HG02938 (cell line): ENCODE measurements at regions not wholly inside any gene's neighbourhood (a gene's known extent, or its start where the extent isn't known, plus 50 kb on each side); places are given as distances from the start of the nearest gene placed in this dataset.
"Not testable (repeated sequence)": the region's sequence is repeated elsewhere in the genome, so short reads cannot be mapped to it uniquely, and the experiment has no call there.

Source experiments
- ATAC-seq: cut with Tn5 transposase; IDR thresholded peaks from one replicate; pipeline ENCODE4 v1.9.1; 2021; ENCODE audit warnings: mild to moderate bottlenecking, moderate library complexity; ENCODE audit not compliant: unreplicated experiment

GRCh38 chr18:73151086-73151485, 283.3 kb upstream of the NETO1 start:
- ATAC-seq, result no peak

GRCh38 chr18:73150199-73150598, 282.4 kb upstream of the NETO1 start:
- no peak for ATAC-seq

DNA sequence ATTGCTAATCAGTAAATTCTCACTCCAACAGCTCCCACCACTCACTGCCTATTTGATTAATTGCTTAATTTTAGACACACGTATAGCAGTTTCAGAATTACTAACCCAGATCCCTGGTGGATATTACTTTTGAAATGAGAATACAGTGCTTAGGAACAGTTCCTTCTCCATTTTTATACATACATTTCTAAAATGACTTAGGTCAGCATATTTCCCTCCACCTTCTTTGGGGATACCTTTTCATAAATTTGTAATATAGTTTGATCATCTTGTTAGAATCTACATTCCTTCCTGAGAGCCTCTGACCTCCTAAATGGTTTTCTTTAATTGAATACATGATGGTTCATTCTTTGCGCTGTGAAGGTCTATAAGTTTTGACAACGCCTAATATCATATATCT, 279.8 kb upstream of the NETO1 start:
- no peak for ATAC-seq

DNA sequence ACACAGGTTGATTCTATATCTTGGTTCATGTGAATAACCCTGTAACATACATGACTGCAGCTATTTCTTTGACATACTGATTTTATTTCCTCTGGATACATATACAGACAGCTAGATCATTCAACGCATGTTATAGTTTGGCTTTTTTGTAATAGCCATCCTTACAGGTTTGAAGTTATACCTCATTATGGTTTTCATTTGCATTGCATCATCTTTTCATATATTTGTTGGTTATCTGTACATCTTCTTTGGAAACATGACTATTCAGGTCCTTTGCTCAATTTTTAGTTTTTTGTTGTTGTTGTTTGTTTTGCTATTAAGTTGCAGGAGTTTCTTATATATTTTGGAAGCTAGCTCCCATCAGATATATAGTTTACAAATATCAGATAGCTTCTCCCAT, 276.2 kb upstream of the NETO1 start:
- ATAC-seq, result no peak

DNA sequence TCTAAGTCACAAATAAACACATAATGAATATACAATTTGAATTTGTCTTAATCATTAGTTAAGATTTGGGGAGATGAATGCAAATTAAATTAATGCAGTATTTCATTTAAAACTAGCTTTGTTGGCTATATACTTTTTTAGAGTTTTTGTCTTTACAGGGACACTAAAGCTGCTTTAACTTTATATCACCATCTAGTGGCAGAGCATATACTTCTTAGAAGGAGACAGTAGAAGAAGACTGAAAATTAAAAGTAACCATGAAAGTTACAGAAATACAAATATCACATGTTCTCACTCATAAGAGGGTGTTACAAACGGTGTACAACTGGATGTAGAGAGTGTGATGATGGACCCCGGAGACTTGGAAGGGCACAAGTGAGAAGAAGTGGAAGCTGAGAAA, 268.3 kb upstream of the NETO1 start:
- no peak for ATAC-seq

GRCh38 chr18:73124175-73124574, 256.4 kb upstream of the NETO1 start:
- no peak for ATAC-seq

DNA sequence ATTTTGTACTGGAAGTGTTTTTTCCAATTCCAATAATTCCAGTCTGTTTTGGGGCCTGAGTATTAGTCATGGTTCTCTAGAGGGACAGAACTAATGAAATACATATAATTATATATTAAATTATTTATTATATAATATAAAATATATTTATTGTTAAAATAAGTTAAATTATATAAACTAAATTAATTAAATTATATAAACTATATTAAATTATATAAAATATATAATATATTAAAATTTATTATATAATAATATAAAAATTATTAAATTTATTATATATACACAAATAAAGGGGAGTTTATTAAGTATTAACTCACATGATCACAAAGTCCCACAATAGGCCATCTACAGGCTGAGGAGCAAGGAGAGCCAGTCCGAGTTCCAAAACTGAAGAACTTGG, 253.4 kb upstream of the NETO1 start:
- no peak for ATAC-seq

DNA sequence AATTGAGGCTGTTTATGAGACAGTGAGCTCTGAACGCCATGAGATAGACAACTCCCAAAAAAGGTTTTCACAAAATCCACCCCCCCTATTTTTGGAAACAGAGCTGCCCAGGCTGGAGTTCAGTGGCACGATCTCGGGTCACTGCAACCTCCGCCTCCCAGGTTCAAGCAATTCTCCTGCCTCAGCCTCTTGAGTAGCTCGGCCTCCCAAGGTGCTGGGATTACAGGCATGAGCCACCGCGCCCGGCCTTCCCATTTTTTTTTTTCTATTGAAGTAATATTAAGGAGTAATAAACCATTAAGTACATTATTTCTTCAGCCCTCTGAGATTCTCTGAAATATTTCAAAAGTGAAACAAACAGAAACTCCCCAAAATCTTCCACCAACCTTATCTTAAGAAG, 252.8 kb upstream of the NETO1 start:
- ATAC-seq, result no peak

DNA sequence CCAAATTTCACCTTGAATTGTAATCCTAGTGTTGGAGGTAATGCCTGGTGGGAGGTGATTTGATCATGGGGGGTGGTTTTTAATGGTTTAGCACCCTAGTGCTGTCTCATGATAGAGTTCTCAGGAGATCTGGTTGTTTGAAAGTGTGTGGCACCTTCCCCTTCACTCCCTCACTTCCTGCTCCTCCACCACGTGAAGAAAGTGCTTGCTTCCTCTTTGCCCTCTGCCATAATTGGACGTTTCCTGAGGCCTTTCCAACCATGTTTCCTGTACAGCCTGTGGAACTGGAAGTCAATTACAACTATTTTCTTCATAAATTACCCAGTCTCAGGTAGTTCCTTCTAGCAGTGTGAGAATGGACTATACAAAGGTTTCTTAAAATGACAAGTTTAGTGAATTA, 251.8 kb upstream of the NETO1 start:
- no peak for ATAC-seq

GRCh38 chr18:73118121-73118816, 250.5 kb upstream of the NETO1 start:
- no peak for ATAC-seq

GRCh38 chr18:73110307-73110706, 242.5 kb upstream of the NETO1 start:
- no peak for ATAC-seq

DNA sequence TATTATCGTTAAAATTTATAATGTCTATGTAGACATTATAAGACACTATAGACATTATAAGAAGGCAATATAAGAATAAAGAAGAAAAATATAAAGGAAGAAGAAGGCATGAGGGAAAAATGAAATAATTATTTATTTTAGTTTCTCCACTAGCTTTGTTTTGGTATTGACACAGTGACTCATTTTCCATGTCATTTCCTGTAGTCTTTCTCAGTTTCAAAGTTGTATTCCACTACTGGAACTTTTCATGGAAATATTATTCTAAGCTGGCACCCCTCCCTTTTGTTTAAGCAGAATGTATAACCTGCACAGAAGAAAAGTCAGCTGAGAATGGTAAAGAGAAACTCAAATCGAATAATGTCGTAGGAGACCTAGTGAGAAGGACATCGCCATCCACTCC, 234.2 kb upstream of the NETO1 start:
- ATAC-seq, result no peak

DNA sequence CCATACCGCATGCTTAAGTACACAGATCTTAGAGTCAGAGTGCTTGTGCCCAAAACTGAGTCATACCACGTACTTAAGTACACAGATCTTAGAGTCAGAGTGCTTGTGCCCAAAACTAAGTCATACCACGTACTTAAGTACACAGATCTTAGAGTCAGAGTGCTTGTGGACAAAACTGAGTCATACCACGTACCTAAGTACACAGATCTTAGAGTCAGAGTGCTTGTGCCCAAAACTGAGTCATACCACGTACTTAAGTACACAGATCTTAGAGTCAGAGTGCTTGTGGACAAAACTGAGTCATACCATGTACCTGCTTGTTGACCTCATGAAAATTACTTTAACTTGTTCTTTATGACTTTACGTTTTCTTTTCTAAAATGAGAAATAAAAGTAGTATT, 233.7 kb upstream of the NETO1 start:
- ATAC-seq, result not testable (repeated sequence)

DNA sequence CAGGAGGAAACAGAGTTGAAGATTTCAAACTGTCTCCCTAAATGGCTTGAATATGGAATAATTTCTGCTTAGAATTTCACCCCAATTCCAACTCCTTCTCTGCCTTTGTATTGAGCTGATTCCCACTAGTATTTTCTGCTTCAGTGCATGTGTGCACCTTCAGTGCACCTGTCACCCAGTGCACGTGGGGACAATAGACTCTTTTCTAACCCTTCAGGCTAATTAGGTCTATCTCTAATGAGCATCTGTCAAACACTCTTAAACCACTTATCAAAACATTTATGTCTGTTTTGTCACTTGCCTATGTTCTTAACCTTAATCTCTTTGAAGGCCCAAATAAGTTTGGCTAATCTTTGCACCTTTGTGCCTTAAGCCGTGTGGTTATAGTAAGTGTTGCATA, 232.0 kb upstream of the NETO1 start:
- ATAC-seq, result no peak

DNA sequence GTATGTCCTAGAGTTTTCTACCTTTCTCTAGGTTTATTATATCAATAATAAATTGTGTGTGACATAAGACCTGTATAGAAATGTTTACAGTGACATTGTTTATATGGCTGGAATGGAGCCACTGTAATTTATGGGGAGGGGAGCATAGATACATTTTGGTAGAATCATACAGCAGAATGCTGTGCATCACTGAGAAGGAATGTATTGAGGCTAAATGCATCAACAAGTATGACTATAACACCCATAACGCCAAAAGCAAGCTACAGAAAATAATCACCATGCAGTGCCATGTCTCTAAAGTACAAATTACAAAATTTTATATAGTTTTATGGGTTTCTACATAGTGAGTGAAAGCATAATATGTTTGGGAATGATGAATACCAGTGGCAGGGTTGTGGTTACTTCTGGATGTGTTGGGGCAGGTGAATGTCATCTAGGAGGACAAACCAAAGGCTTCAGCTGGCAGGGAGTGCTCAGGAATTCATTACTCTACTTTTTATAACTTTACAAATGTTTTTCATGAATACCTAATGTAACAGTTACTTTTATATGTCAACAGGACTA, 226.0 kb upstream of the NETO1 start:
- ATAC-seq, result no peak

DNA sequence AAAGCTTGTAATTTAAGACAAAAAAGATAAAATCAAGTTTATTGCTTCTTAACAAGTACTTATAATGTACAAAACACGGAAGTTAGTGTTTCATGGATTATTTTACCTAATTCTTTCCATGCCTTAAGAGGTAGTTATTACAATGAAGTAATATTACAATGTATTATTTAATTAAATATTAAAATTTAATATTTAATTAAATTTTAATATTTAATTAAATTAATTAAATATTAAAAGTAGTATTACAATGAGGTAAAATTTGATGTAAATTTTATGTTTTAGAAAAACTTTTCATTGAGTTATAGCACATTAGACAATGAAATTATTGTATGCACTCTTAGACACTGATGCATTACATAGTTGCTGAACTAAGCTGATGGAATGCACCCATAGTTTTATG, 220.7 kb upstream of the NETO1 start:
- no peak for ATAC-seq

DNA sequence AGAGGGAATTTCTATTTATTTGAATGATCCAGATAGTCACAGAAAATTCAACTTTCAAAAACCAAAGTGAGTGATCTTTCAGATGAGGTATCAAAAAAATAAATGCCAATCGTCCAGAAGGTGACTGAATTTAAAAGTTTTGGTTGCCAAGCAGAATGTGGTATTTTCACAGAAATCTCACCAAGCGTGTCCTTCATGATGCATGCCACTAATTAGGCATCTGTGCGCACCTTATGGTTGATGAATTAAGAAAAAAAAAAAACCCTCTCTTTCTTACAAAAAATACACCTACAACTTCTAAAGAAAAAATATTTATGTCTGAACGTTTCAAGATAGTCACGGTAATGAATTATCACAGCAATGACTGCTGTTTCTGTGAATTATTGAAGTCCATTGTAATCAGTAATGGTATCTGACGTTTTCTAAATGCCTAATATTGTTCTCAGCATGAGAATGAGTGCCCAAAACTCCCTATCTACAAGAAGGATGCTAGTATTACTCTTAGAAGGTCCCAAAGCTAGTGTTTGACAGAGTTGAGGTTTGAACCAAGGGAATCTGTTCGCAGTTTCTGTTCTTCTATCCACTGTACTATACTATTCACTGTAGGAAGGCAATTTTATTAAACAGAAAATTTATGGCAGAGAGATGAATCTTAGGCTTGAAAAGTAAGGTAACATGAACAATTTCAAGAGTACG, 219.6 kb upstream of the NETO1 start:
- no peak for ATAC-seq

DNA sequence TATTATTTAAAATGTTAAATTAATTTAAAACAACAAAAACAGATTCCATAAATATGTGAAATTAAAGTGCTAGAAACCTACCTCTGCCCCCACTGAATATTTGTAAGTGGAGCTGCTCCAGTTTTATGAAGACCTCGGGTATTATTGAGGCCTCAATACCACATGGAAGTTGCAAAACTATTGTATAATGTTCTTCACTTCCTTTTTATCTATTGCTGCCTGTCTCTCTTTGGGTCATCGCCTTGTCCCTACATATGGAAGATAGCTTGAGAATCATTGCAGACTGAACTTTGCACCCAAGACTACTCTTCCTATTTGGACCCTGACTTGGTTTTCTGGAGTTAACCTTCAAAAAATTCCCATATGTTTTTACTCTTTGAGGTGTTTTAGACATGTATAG, 212.1 kb upstream of the NETO1 start:
- no peak for ATAC-seq

- no peak for ATAC-seq
Measured at GRCh38 chr18:73060666-73061288, 193.0 kb upstream of the NETO1 start.

- no peak for ATAC-seq
Measured at GRCh38 chr18:73059280-73059679, 191.5 kb upstream of the NETO1 start.

DNA sequence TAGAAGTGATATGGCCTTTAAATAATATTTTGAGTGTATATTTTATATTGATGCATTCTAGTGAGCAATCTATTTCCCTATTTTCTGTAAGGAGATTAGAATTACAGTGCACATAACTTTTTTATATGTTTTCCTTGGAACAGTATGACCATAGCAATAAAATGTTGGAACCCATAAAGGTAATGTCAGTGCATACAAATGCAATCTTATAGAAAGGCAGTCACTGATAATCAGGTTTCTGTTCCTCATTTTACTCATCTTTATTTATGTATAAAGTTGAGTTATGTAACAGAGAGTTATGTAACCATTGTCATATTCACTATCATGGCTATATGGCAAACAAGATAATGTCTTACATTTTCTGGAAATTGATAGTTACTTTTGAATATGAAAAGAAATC, 179.9 kb upstream of the NETO1 start:
- ATAC-seq, result no peak

DNA sequence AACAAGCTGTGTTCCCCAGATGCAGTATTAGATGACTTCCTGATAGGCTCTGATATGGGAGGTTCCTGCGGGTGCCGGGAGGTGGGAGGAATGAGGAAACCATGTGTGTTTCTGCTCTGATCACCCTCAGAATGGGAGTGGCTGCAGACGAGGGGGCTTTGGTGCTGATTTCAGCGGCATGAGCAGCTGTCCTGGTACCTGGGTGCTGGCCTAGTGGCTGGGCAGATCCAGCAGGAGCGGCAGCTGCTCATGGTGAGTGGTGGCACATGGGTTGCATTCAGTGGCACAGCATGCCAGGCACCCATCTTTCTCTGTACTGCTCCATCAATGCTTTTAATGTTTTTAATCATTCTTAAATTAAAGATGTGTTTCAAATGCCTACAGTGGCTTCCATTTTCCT, 177.2 kb upstream of the NETO1 start:
- ATAC-seq, result no peak
